ENCODE measurements at regions not wholly inside any gene's neighbourhood (a gene's known extent, or its start where the extent isn't known, plus 50 kb on each side); places are given as distances from the start of the nearest gene placed in this dataset.
"Not testable (repeated sequence)": the region's sequence is repeated elsewhere in the genome, so short reads cannot be mapped to it uniquely, and the experiment has no call there.

DNA sequence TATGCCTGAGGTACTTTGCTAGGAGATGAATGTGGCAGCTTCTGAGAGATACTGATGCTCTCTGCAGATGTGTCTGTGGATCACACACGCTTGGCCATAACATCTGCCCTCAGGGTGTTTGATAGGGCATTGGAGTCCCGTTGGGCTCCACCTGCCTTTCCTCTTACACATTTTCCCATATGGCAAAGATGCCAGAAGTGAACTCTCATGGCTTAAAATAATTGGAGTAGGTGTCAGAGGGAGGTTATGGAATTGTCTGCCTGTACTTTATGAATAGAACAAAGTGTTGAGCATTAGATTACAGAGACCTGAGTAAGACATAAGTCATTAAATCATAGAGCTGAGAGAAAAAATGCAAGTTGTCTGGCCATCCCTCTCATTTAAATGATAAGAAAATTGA lies 75.3 kb upstream of the PNPT1 start:
- H3K4me3 ChIP-seq (ENCODE audit: low read depth, low read length), result no peak overlapping the region
- TF ChIP-seq CTCF (IDR thresholded peaks at IDR 0.05; ENCODE audit: control insufficient read depth, extremely low read depth, insufficient read depth), result no peak
- no peak for DNase-seq (ENCODE audit: low read depth)

- no peak for DNase-seq (ENCODE audit: low read depth)
- H3K4me3 ChIP-seq (ENCODE audit: low read depth, low read length), result no peak overlapping the region
- TF ChIP-seq CTCF (IDR thresholded peaks at IDR 0.05; ENCODE audit: control insufficient read depth, extremely low read depth, insufficient read depth), result no peak
These were observed 73.3 kb upstream of the PNPT1 start for GRCh38 chr2:55766947-55767346.

DNA sequence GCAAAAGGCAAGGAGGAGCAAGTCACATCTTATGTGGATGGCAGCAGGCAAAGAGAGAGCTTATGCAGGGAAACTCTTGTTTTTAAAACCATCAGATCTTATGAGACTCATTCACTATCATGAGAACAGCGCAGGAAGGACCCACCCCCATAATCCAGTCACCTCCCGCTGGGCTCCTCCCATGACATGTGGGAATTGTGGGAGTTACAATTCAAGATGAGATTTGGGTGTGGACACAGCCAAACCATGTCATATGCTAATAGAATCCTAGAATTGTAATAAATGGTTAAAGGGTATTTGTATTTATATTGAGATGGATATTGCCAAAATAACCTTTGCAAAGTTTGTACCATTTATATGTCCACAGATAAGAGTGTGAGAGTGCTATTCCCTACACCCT lies 72.1 kb upstream of the PNPT1 start:
- H3K4me3 ChIP-seq (ENCODE audit: low read depth, low read length); DNase-seq (ENCODE audit: low read depth): not testable (repeated sequence)

DNA sequence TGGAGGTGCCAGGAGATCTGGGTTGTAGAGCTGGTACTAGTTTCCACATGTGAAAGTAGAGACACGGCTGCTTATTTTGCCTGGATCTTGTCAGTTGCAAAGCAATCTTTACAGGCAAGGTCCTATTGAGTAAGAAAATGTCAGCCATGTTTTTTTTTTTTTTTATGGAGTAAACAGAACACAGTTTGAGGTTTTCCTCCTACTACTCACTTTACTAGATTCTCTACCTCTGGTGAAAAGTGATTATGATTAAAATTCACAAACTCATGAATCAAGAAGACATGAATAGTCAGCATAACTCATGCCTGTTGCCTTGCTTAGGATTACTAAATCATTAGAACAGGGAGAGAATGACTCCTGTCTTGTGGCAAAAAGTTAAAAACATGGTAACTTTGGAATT lies 70.1 kb upstream of the PNPT1 start:
- no peak for TF ChIP-seq CTCF (IDR thresholded peaks at IDR 0.05; ENCODE audit: control insufficient read depth, extremely low read depth, insufficient read depth)
- no peak for DNase-seq (ENCODE audit: low read depth)
- H3K4me3 ChIP-seq (ENCODE audit: low read depth, low read length), result no peak overlapping the region

DNA sequence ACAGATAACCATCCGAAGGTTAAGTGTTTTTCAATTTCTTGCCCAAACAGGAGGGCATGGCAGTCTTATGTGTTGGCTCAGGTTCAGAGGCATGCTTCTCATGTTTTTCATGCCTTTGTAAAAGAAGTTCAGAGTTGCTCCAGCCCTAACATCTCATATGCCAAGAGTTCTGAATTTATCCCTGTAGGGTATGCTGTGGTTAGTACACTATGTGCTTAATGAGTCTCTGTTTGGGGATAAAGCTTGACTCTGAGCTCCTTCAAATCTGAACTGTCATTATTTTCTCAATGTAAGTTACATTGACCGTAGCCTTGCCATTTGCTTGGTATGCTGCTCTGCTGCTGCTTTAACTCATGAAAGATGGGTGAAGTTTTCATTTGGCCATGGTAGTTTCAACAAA lies 67.9 kb upstream of the PNPT1 start:
- H3K4me3 ChIP-seq (ENCODE audit: low read depth, low read length), result no peak overlapping the region
- DNase-seq (ENCODE audit: low read depth), result no peak
- TF ChIP-seq CTCF (IDR thresholded peaks at IDR 0.05; ENCODE audit: control insufficient read depth, extremely low read depth, insufficient read depth), result no peak

- H3K4me3 ChIP-seq (ENCODE audit: low read depth, low read length), result no peak overlapping the region
- TF ChIP-seq CTCF (IDR thresholded peaks at IDR 0.05; ENCODE audit: control insufficient read depth, extremely low read depth, insufficient read depth), result no peak
- DNase-seq (ENCODE audit: low read depth), result no peak
These were observed 67.4 kb upstream of the PNPT1 start for GRCh38 chr2:55761024-55761423.

- TF ChIP-seq CTCF (IDR thresholded peaks at IDR 0.05; ENCODE audit: control insufficient read depth, extremely low read depth, insufficient read depth), result no peak
These were observed 66.5 kb upstream of the PNPT1 start for GRCh38 chr2:55760125-55760524.

More at GRCh38 chr2:55760125-55760524, 66.5 kb upstream of the PNPT1 start:
- no peak overlapping the region for H3K4me3 ChIP-seq (ENCODE audit: low read depth, low read length)
- DNase-seq (ENCODE audit: low read depth), result no peak
